ENCODE measurements at regions not wholly inside any gene's neighbourhood (a gene's known extent, or its start where the extent isn't known, plus 50 kb on each side); places are given as distances from the start of the nearest gene placed in this dataset.

GRCh38 chr3:31025541-31025940, 131.1 kb upstream of the GADL1 start:
- no peak overlapping the region for H3K4me3 ChIP-seq (ENCODE audit: control insufficient read depth, low read depth, low read length)
- TF ChIP-seq CTCF (IDR thresholded peaks at IDR 0.05; ENCODE audit: control insufficient read depth, insufficient read depth, low read depth, low read length, missing control alignments) = no peak
- no peak for DNase-seq (ENCODE audit: low read depth)

GRCh38 chr3:31027191-31027761, 132.8 kb upstream of the GADL1 start:
- TF ChIP-seq CTCF (IDR thresholded peaks at IDR 0.05; ENCODE audit: control insufficient read depth, insufficient read depth, low read depth, low read length, missing control alignments) = no peak
- no peak overlapping the region for H3K4me3 ChIP-seq (ENCODE audit: control insufficient read depth, low read depth, low read length)
- no peak for DNase-seq (ENCODE audit: low read depth)

- DNase-seq (ENCODE audit: low read depth) = no peak
Measured at GRCh38 chr3:31027914-31028313, 133.5 kb upstream of the GADL1 start.

GRCh38 chr3:31028766-31029165, 134.3 kb upstream of the GADL1 start:
- TF ChIP-seq CTCF (IDR thresholded peaks at IDR 0.05; ENCODE audit: control insufficient read depth, insufficient read depth, low read depth, low read length, missing control alignments) = no peak
- H3K4me3 ChIP-seq (ENCODE audit: control insufficient read depth, low read depth, low read length) = no peak overlapping the region
- no peak for DNase-seq (ENCODE audit: low read depth)

More at GRCh38 chr3:31027914-31028313, 133.5 kb upstream of the GADL1 start:
- no peak overlapping the region for H3K4me3 ChIP-seq (ENCODE audit: control insufficient read depth, low read depth, low read length)
- no peak for TF ChIP-seq CTCF (IDR thresholded peaks at IDR 0.05; ENCODE audit: control insufficient read depth, insufficient read depth, low read depth, low read length, missing control alignments)

- no peak for TF ChIP-seq CTCF (IDR thresholded peaks at IDR 0.05; ENCODE audit: control insufficient read depth, insufficient read depth, low read depth, low read length, missing control alignments)
- no peak overlapping the region for H3K4me3 ChIP-seq (ENCODE audit: control insufficient read depth, low read depth, low read length)
- no peak for DNase-seq (ENCODE audit: low read depth)
Measured at GRCh38 chr3:31029706-31030105, 135.2 kb upstream of the GADL1 start.

GRCh38 chr3:31035681-31036080, 141.2 kb upstream of the GADL1 start:
- TF ChIP-seq CTCF (IDR thresholded peaks at IDR 0.05; ENCODE audit: control insufficient read depth, insufficient read depth, low read depth, low read length, missing control alignments) = no peak
- DNase-seq (ENCODE audit: low read depth) = no peak
- H3K4me3 ChIP-seq (ENCODE audit: control insufficient read depth, low read depth, low read length) = no peak overlapping the region
